ENCODE measurements at regions not wholly inside any gene's neighbourhood (a gene's known extent, or its start where the extent isn't known, plus 50 kb on each side); places are given as distances from the start of the nearest gene placed in this dataset.

- DNase-seq, result peak; percentile 42
Measured at GRCh38 chr12:93311827-93312226, 65.9 kb upstream of the NUDT4 start.

GRCh38 chr12:93314177-93314497 is 63.6 kb upstream of the NUDT4 start:
- DNase-seq, result no peak

- DNase-seq, result no peak
Measured at GRCh38 chr12:93315385-93315906, 62.3 kb upstream of the NUDT4 start.

- DNase-seq, result no peak
Measured at GRCh38 chr12:93315907-93316622, 61.7 kb upstream of the NUDT4 start.

GRCh38 chr12:93316623-93316971 is 61.1 kb upstream of the NUDT4 start:
- no peak for DNase-seq

- no peak for DNase-seq
Measured at GRCh38 chr12:93317227-93317626, 60.5 kb upstream of the NUDT4 start.

- peak; percentile 23 for DNase-seq
Measured at GRCh38 chr12:93318720-93319522, 58.8 kb upstream of the NUDT4 start.

- DNase-seq, result no peak
Measured at GRCh38 chr12:93319523-93320050, 58.1 kb upstream of the NUDT4 start.

GRCh38 chr12:93322784-93323183 is 54.9 kb upstream of the NUDT4 start:
- DNase-seq, result peak; percentile 61

- peak; percentile 19 for DNase-seq
Measured at GRCh38 chr12:93323625-93324329, 53.9 kb upstream of the NUDT4 start.

- DNase-seq, result no peak
Measured at GRCh38 chr12:93325855-93326254, 51.9 kb upstream of the NUDT4 start.

All from fibroblast of skin of back (primary cell).